ENCODE measurements at regions not wholly inside any gene's neighbourhood (a gene's known extent, or its start where the extent isn't known, plus 50 kb on each side); places are given as distances from the start of the nearest gene placed in this dataset.

DNA sequence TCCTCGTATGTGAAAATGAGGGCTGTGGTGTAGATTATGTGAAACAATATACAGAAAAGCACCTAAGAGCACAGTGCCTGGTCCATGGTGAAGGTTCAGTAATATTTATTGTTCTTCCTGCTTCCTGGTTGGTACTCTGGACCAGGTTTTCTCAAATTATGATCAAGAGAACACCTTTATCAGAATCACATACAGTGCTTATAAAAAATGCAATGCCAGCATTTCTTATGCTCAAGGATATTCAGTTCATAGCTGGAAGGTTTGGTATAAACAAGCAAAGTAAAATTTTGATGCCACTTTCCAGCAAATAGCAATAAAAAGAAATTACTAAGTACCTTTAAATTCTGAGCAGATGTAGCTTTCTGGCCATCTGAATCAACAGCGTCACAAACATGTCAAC is 1412.4 kb downstream of the RPA4 start:
- Histone ChIP-seq H3K9ac (ENCODE audit: low read depth, low read length) (no peak overlapping the region), H4K91ac (ENCODE audit: insufficient read depth, low read depth, low read length) (no peak overlapping the region), H3K27me3 (ENCODE audit: control insufficient read depth, insufficient read depth, low read length) (no peaks in the 10 kb centered on the region; the same call in 1 of the 2 replicates), H3K9me3 (ENCODE audit: control insufficient read depth, insufficient read depth, low read length) (no peaks in the 10 kb centered on the region), H2BK20ac (ENCODE audit: low read depth, low read length) (no peak overlapping the region), H3K4me2 (ENCODE audit: low read depth, low read length) (no peak overlapping the region), H3K4ac (ENCODE audit: low read depth, low read length) (no peak overlapping the region), H3K18ac (ENCODE audit: low read depth, low read length) (no peak overlapping the region), H2AK9ac (replicated peaks; ENCODE audit: low read depth, low read length, poor library complexity) (no peak overlapping the region), H3K23ac (ENCODE audit: low read depth, low read length) (no peak overlapping the region), H2BK120ac (ENCODE audit: low read depth, low read length) (no peak overlapping the region), H3K4me1 (ENCODE audit: control insufficient read depth, insufficient read depth, low read length) (no peaks in the 10 kb centered on the region), H4K5ac (ENCODE audit: low read depth, low read length) (no peak overlapping the region), H2BK15ac (ENCODE audit: low read depth, low read length) (no peak overlapping the region), H3K9me1 (ENCODE audit: insufficient read depth, low read length) (no peaks in the 10 kb centered on the region), H4K8ac (ENCODE audit: low read depth in 2 of 2, low read length in 2 of 2) (no peak overlapping the region), H2AFZ (replicated peaks; ENCODE audit: low read length, poor library complexity) (no peak overlapping the region), H3K27ac (ENCODE audit: insufficient read depth, low read length) (no peak overlapping the region), H2AK5ac (ENCODE audit: low read depth, low read length) (no peak overlapping the region), H3K56ac (ENCODE audit: extremely low read depth, insufficient read depth, low read length) (no peak overlapping the region), H4K20me1 (ENCODE audit: insufficient read depth, low read length) (no peaks in the 10 kb centered on the region), H3K79me1 (ENCODE audit: low read depth in 1 of 2, low read length in 2 of 2) (no peaks in the 10 kb centered on the region), H3K4me3 (ENCODE audit: insufficient read depth, low read depth, low read length) (no peak overlapping the region), H2BK5ac (ENCODE audit: low read depth, low read length, poor library complexity, severe bottlenecking) (no peak overlapping the region), H3K36me3 (ENCODE audit: control insufficient read depth, insufficient read depth, low read length) (no peaks in the 10 kb centered on the region), H3K14ac (replicated peaks; ENCODE audit: low read depth, low read length) (no peak overlapping the region)
- DNase-seq (no peak), ATAC-seq (ENCODE audit: low read depth) (no peak)
- CTCF ChIA-PET, result interaction anchor here (0.6 kb wide), 1 partner anchor 1526 kb away, joined by 3 read pairs; no protein-coding TSS in a partner anchor
- in situ Hi-C loops (cut with MboI; ENCODE audit: low sequenced_read_pairs) (no loop called here), intact Hi-C loops (cut with micrococcal nuclease) (no loop called here), dilution Hi-C loops (cut with HindIII; ENCODE audit: low sequenced_read_pairs, unreplicated experiment) (no loop called here)
- no peak for TF ChIP-seq MAZ (IDR thresholded peaks at IDR 0.05; ENCODE audit: borderline replicate concordance, low read depth, low read length)
- TF ChIP-seq, protein P1, sequence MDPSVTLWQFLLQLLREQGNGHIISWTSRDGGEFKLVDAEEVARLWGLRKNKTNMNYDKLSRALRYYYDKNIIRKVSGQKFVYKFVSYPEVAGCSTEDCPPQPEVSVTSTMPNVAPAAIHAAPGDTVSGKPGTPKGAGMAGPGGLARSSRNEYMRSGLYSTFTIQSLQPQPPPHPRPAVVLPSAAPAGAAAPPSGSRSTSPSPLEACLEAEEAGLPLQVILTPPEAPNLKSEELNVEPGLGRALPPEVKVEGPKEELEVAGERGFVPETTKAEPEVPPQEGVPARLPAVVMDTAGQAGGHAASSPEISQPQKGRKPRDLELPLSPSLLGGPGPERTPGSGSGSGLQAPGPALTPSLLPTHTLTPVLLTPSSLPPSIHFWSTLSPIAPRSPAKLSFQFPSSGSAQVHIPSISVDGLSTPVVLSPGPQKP (IDR thresholded peaks at IDR 0.05; ENCODE audit: borderline replicate concordance, low read depth, low read length), result no peak
- no peak for TF ChIP-seq POLR2A (IDR thresholded peaks at IDR 0.05; ENCODE audit: low read depth, low read length)
- TF ChIP-seq MAFK (IDR thresholded peaks at IDR 0.05; ENCODE audit: low read depth, low read length), result peak; percentile 79
- TF ChIP-seq RCOR1 (IDR thresholded peaks at IDR 0.05; ENCODE audit: insufficient replicate concordance, low read length), result no peak
- TF ChIP-seq BHLHE40 (IDR thresholded peaks at IDR 0.05; ENCODE audit: low read depth, low read length), result no peak
- BruUV-seq (replicated peaks), result no TSS peak
- WGBS, 2 experiments (ENCODE audit: extremely low coverage in 2 of 2, insufficient read length in 1 of 2), result no CpG with 5 or more reads among the region's 2 CpGs
- POLR2A ChIA-PET (ENCODE audit: unreplicated experiment), result no interaction called here
